ENCODE measurements at regions not wholly inside any gene's neighbourhood (a gene's known extent, or its start where the extent isn't known, plus 50 kb on each side); places are given as distances from the start of the nearest gene placed in this dataset.

DNA sequence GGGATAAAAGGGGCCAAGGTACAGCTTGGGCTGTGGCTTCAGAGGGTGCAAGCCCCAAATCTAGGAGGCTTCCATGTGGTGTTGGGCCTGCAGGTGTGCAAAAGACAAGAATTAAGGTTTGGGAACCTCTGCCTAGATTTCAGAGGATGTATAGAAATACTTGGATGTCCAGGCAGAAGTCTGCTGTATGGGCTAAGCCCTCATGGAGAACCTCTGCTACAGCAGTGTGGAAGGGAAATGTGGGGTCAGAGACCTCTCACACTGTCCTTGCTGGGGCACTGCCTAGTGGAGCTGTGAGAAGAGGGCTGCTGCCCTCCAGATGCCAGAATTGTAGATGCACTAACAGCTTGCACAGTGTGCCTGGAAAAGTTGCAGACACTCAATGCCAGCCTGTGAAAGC, 880.6 kb upstream of the ID2 start:
- intact Hi-C loops (cut with micrococcal nuclease): no loop called here
- Mint-ChIP-seq H3K9me3 (peaks cover 20% of the 10 kb centered on the region), H3K4me1 (no peaks in the 10 kb centered on the region), H3K4me3 (no peak overlapping the region), H3K36me3 (ENCODE audit: low read depth) (no peaks in the 10 kb centered on the region), H3K27ac (no peak overlapping the region), H3K27me3 (peaks cover 2% of the 10 kb centered on the region)
- TF ChIP-seq, protein P1, sequence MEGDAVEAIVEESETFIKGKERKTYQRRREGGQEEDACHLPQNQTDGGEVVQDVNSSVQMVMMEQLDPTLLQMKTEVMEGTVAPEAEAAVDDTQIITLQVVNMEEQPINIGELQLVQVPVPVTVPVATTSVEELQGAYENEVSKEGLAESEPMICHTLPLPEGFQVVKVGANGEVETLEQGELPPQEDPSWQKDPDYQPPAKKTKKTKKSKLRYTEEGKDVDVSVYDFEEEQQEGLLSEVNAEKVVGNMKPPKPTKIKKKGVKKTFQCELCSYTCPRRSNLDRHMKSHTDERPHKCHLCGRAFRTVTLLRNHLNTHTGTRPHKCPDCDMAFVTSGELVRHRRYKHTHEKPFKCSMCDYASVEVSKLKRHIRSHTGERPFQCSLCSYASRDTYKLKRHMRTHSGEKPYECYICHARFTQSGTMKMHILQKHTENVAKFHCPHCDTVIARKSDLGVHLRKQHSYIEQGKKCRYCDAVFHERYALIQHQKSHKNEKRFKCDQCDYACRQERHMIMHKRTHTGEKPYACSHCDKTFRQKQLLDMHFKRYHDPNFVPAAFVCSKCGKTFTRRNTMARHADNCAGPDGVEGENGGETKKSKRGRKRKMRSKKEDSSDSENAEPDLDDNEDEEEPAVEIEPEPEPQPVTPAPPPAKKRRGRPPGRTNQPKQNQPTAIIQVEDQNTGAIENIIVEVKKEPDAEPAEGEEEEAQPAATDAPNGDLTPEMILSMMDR (IDR thresholded peaks at IDR 0.05): no peak
- CTCF ChIA-PET: no interaction called here
- ATAC-seq (ENCODE audit: low read depth): no peak
- DNase-seq: no peak
- POLR2A ChIA-PET: no interaction called here

- no peak overlapping the region for H3K27ac Mint-ChIP-seq
- H3K36me3 Mint-ChIP-seq (ENCODE audit: low read depth): no peaks in the 10 kb centered on the region
- no peak overlapping the region for H3K4me3 Mint-ChIP-seq
- peaks cover 20% of the 10 kb centered on the region for H3K9me3 Mint-ChIP-seq
- DNase-seq: no peak
- TF ChIP-seq, protein P1 (IDR thresholded peaks at IDR 0.05): no peak
- no peak for ATAC-seq (ENCODE audit: low read depth)
- H3K27me3 Mint-ChIP-seq: peaks cover 2% of the 10 kb centered on the region
- H3K4me1 Mint-ChIP-seq: no peaks in the 10 kb centered on the region
- ChIA-PET POLR2A (no interaction called here), CTCF (no interaction called here)
- intact Hi-C loops (cut with micrococcal nuclease): no loop called here
Measured at GRCh38 chr2:7803515-7803914, 878.3 kb upstream of the ID2 start.

DNA sequence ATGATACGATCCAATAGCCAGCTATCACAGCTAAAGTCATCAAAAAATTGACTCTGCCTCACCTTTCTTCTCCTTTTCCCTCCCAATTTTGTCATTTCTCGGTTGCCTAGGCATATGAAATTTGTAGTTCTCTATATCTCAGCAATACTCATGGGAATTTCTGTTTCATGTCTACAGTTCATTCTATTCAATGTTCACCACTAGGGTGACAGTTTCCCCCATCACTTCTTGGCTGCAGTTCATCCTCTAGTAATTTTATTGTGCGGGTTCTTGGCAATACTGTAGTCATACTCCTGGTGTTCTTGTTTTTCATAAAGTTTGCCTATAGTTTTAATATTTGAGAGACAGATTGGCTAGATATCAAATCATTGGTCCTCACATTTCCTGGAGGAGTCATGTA, 872.2 kb upstream of the ID2 start:
- ATAC-seq (ENCODE audit: low read depth) (no peak), DNase-seq (no peak)
- intact Hi-C loops (cut with micrococcal nuclease): no loop called here
- Mint-ChIP-seq H3K4me3 (no peak overlapping the region), H3K9me3 (peaks cover under 1% of the 10 kb centered on the region), H3K36me3 (ENCODE audit: low read depth) (no peaks in the 10 kb centered on the region), H3K27ac (no peak overlapping the region), H3K4me1 (no peaks in the 10 kb centered on the region), H3K27me3 (no peaks in the 10 kb centered on the region)
- ChIA-PET POLR2A (no interaction called here), CTCF (no interaction called here)
- TF ChIP-seq, protein P1 (IDR thresholded peaks at IDR 0.05): no peak

GRCh38 chr2:7811073-7811472, 870.8 kb upstream of the ID2 start:
- POLR2A ChIA-PET: no interaction called here
- Mint-ChIP-seq H3K9me3 (peaks cover 2% of the 10 kb centered on the region), H3K27me3 (peaks cover 4% of the 10 kb centered on the region), H3K36me3 (ENCODE audit: low read depth) (no peaks in the 10 kb centered on the region), H3K27ac (no peak overlapping the region), H3K4me3 (no peak overlapping the region), H3K4me1 (no peaks in the 10 kb centered on the region)
- DNase-seq (no peak), ATAC-seq (ENCODE audit: low read depth) (no peak)
- TF ChIP-seq, protein P1 (IDR thresholded peaks at IDR 0.05): no peak
- CTCF ChIA-PET: no interaction called here
- intact Hi-C loops (cut with micrococcal nuclease): no loop called here

DNA sequence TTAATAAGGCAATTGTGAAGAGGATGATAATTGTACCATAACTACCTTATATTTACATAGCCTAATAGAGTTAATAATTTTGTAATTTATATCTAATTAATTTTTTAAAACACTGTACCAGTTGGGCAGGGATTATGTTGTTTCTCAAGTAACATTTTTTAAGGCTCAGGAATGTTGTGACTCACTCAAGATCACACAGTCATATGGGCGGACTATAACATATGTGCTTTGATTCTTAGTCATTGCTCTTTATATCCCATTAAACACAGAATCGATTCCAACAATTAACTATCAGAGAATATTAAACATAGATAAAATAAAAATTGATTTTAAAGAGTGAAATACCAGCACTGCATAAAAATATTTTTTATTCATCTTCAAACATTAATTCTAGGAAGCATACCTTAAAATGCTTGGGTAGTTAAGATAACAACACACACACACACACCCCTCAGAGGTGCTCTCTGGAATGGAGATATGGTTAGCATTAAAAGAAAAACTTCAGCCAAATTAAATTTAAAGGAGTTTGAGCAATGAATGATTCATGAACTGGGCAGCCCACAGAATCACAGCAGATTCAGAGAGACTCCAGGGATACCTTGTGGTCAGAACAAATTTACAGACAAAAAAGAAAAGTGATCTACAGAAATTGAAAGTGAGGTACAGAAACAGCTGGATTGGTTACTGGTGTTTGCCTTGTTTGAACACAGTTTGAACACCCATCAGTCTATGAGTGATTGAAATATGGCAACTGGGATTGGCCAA, 869.4 kb upstream of the ID2 start:
- ATAC-seq (ENCODE audit: low read depth): no peak
- Mint-ChIP-seq H3K36me3 (ENCODE audit: low read depth) (no peaks in the 10 kb centered on the region), H3K27me3 (peaks cover 7% of the 10 kb centered on the region), H3K4me1 (no peaks in the 10 kb centered on the region), H3K27ac (no peak overlapping the region), H3K9me3 (peaks cover 2% of the 10 kb centered on the region), H3K4me3 (no peak overlapping the region)
- ChIA-PET CTCF (no interaction called here), POLR2A (no interaction called here)
- intact Hi-C loops (cut with micrococcal nuclease): no loop called here
- DNase-seq: no peak
- TF ChIP-seq, protein P1 (IDR thresholded peaks at IDR 0.05): no peak

Data from activated B cell treated with CpG ODN at 0.5 μM for 24 hours (primary cell).